IPS-15b (cell line): ENCODE measurements at regions not wholly inside any gene's neighbourhood (a gene's known extent, or its start where the extent isn't known, plus 50 kb on each side); places are given as distances from the start of the nearest gene placed in this dataset.

Source experiments
- H3K27me3 ChIP-seq: one replicate; pipeline ENCODE4 v1.6.1; 2013; ENCODE audit warnings: low read length; ENCODE audit not compliant: control insufficient read depth, insufficient read depth
- H3K36me3 ChIP-seq: one replicate; pipeline ENCODE4 v1.6.1; 2013; ENCODE audit warnings: low read length; ENCODE audit not compliant: control insufficient read depth, insufficient read depth
- H3K4me1 ChIP-seq: one replicate; pipeline ENCODE4 v1.6.1; 2013; ENCODE audit warnings: mild to moderate bottlenecking, low read length; ENCODE audit not compliant: control insufficient read depth, insufficient read depth
- H3K4me3 ChIP-seq: one replicate; pipeline ENCODE4 v1.5.1; 2013; ENCODE audit warnings: low read depth, low read length
- H3K9ac ChIP-seq: one replicate; pipeline ENCODE4 v1.6.1; 2013; ENCODE audit warnings: low read depth, mild to moderate bottlenecking, low read length
- H3K9me3 ChIP-seq: one replicate; pipeline ENCODE4 v1.6.1; 2013; ENCODE audit warnings: mild to moderate bottlenecking, low read length; ENCODE audit not compliant: control insufficient read depth, insufficient read depth

DNA sequence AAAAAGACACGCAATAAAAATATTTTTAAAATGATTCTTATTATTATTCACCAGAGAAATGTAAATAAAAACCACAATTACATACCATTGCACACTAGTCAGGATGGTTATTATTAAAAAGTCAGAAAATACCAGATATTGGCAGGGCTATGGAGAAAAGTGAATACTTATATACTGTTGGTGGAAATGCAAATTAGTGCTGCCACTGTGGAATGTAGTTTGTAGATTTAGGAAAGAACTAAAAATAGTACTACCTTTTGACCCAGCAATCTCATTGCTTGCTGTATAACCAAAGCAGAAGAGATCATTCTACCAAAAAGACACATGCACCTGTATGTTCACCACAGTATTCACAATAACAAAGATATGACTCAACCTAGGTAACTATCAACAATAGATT, 1237.3 kb upstream of the FAM98A start:
- no peaks in the 10 kb centered on the region for H3K36me3 ChIP-seq
- no peak overlapping the region for H3K4me3 ChIP-seq
- no peak overlapping the region for H3K9ac ChIP-seq
- H3K9me3 ChIP-seq: no peaks in the 10 kb centered on the region
- no peaks in the 10 kb centered on the region for H3K4me1 ChIP-seq
- H3K27me3 ChIP-seq: no peaks in the 10 kb centered on the region

DNA sequence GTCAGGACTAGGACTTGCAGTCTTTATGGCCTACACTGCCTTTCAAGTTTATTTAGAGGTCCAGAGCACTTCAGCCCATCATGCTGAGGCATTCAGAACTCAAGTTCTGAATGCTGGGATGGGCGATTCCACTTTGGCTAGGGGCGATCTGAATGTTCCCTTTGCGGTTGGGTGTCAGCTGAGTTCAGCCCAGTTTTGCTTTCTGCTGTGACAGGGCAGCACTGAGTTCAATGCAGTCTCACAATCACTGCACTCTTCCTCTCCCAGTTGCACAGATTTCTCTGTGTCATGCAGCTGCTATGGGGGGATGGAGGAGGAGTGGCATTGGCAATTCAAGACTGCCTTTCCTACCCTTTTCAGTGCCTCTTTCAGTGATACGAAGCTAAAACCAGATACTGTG, 1232.0 kb upstream of the FAM98A start:
- no peak overlapping the region for H3K9ac ChIP-seq
- H3K36me3 ChIP-seq: no peaks in the 10 kb centered on the region
- H3K27me3 ChIP-seq: no peaks in the 10 kb centered on the region
- H3K4me1 ChIP-seq: peaks cover 4% of the 10 kb centered on the region
- no peaks in the 10 kb centered on the region for H3K9me3 ChIP-seq
- no peak overlapping the region for H3K4me3 ChIP-seq

DNA sequence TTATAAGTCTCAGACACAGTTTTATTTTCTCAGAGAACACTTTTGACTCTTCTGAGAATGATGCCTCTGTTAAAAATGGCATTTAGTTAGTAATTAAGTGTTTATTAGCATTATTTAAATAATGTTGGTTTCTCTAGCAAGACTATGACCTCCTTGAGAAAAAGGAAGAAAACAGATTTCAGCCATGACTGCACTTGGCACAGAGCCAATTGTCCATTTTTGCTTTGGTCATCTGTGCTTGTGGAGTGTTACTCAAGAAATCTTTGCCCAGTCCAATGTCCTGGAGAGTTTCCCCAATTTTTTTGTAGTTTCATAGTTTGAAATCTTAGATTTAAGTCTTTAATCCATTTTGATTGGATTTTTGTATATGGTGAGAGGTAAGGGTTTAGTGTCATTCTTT, 1229.4 kb upstream of the FAM98A start:
- peaks cover 4% of the 10 kb centered on the region for H3K4me1 ChIP-seq
- H3K9me3 ChIP-seq: no peaks in the 10 kb centered on the region
- no peaks in the 10 kb centered on the region for H3K27me3 ChIP-seq
- H3K36me3 ChIP-seq: no peaks in the 10 kb centered on the region
- H3K4me3 ChIP-seq: no peak overlapping the region
- H3K9ac ChIP-seq: no peak overlapping the region

DNA sequence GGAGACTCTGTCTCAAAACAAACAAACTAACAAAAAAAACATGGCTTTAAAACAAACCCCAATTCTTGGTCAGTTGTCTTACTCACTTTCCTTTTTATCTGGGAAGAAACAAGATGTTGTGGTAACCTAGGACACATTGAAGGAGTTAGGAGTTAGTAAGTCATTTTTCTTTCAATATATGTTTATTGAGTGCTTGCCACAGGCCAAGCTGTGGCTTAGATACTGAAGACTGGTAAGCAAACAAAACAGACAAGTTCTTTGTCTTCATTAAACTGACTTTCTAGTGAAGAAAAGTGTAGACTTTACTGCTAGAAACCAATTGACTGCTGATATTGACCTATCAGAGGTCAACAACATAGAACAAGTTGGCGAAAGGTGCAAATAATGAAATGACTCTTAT, 1228.3 kb upstream of the FAM98A start:
- no peaks in the 10 kb centered on the region for H3K36me3 ChIP-seq
- H3K4me1 ChIP-seq: peaks cover 4% of the 10 kb centered on the region
- no peaks in the 10 kb centered on the region for H3K9me3 ChIP-seq
- no peak overlapping the region for H3K4me3 ChIP-seq
- no peaks in the 10 kb centered on the region for H3K27me3 ChIP-seq
- H3K9ac ChIP-seq: no peak overlapping the region

DNA sequence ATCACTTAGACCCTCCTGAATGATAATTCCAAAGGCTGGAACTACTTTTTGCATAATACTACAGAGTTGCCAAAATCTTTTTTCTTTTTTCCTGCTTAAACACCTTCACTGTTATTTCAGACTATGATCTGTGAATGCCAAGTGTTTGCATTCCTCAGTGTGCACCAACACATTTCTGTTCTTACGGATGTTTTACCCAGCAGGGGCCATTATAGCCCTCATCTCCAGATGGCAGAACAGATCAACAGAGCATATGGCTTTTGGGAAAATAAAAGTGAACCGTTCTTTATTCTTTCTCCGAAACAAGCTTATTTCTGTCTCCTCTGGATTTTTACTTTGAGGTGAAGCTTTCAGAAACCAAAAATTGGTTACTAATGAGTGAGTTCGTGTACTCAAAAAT, 1226.6 kb upstream of the FAM98A start:
- Histone ChIP-seq H3K9me3 (no peaks in the 10 kb centered on the region), H3K4me1 (no peaks in the 10 kb centered on the region), H3K27me3 (no peaks in the 10 kb centered on the region), H3K9ac (no peak overlapping the region), H3K4me3 (no peak overlapping the region), H3K36me3 (no peaks in the 10 kb centered on the region)

DNA sequence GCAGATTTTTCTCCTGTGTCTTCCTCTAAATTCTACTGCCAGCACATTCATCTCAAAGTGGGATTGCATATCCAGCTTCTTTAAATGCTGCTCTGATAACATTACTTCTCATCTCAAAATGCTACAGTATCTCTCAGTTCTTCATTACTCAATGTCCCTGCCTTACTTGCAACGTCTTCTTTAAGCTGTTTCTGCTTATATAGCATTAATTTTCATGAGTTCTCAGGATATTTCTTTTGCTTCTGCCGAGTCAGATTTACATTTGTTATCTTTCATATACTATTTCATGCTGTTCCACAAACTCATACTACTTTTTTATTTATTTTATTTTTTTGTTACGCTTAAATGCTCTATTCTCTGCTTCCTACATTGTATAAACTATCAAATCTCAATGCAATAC, 1223.5 kb upstream of the FAM98A start:
- Histone ChIP-seq H3K36me3 (no peaks in the 10 kb centered on the region), H3K4me3 (no peak overlapping the region), H3K27me3 (no peaks in the 10 kb centered on the region), H3K9me3 (no peaks in the 10 kb centered on the region), H3K4me1 (no peaks in the 10 kb centered on the region), H3K9ac (no peak overlapping the region)

DNA sequence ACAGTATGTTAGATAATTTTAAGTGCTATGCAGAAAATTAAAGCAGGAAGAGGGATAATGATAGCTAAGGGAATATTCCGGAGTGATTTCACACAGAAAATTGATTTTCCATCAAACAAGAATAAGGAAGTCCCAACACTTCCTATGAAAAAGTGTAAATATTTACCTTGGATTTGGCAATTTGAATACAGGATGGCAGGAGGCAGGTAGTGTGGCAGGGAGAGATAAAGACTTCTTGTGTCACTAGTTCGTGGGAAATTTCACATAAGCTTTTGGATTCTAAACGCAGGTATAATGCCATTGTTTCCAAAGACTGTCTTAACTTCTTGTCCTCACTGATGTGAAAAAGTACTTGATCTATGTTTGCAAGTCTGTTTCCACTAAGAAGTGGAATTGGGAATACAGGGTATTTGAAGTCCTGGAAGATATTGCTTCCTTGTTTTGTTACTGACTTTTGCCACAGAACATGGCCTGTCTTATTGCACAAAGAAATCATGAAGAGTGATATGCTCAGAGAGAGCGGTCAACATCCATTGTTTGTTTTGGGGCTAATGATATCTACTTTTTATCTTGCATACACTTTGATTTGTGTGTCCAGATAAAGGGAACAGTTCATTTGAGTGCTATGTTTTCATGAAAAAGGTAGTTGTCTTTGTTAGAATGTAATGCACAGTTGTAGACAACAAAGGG, 1216.1 kb upstream of the FAM98A start:
- H3K9ac ChIP-seq: no peak overlapping the region
- no peak overlapping the region for H3K4me3 ChIP-seq
- H3K9me3 ChIP-seq: no peaks in the 10 kb centered on the region

DNA sequence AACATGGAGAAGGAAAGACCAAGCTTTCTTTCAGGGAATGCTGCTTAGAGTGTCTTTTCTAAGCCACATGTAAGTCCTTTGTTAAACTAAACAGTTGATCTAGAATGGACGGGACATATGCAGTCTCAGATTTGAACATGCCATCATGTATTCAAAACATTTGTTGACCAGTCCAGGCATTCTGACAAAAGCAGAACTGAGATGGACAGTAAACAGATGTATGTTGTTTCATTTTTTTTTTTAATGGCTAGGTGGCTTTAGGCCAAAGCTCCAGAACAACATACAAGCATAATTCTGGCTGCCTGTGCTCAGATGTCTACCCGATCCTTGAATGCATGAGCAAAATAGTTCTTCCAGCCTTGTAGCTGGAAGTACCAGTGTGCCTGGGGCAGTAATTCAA, 1211.4 kb upstream of the FAM98A start:
- H3K36me3 ChIP-seq: no peaks in the 10 kb centered on the region
- no peaks in the 10 kb centered on the region for H3K9me3 ChIP-seq
- H3K4me3 ChIP-seq: no peak overlapping the region
- no peak overlapping the region for H3K9ac ChIP-seq
- no peaks in the 10 kb centered on the region for H3K27me3 ChIP-seq
- no peaks in the 10 kb centered on the region for H3K4me1 ChIP-seq

More for the DNA sequence above, 1216.1 kb upstream of the FAM98A start:
- Histone ChIP-seq H3K4me1 (no peaks in the 10 kb centered on the region), H3K27me3 (no peaks in the 10 kb centered on the region), H3K36me3 (no peaks in the 10 kb centered on the region)

DNA sequence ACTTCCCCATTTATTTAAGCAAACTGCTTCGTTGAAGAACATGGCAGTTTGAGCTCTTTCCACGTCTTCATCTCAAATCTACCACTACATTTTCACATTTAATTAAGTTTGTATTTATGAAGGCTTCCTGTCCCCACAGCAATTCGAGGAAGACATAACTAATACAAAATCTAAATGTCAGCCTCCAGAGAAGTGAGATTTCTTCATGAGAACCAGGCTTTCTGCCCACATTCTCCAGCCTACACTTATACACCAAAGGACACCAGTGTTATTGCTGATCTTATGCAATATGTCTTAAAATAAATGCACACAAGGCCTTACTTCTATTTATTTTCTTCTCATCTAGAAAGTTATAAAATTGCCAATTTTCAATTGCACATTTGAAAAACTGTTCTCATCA, 1209.3 kb upstream of the FAM98A start:
- no peaks in the 10 kb centered on the region for H3K4me1 ChIP-seq

DNA sequence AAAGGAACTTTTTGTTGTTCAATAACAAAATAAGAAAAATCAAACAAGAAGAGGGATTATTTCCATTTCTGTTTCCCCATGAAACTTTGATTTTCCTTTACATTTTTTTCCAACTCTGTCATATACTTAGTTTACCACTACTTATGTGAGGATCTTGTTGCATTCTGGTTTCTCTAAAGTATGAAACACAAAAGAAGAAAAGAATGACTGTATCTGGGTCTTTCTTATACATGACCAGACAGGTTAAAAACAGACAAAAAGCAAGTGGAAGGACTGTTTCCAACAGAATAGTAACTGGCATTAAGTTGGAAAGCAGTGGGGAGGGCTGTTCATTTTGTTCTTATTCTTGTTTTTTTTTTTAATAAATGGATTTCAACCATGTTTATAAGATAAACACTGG, 1207.8 kb upstream of the FAM98A start:
- H3K9ac ChIP-seq: no peak overlapping the region
- H3K4me3 ChIP-seq: no peak overlapping the region
- H3K27me3 ChIP-seq: no peaks in the 10 kb centered on the region
- no peaks in the 10 kb centered on the region for H3K36me3 ChIP-seq
- no peaks in the 10 kb centered on the region for H3K9me3 ChIP-seq
- H3K4me1 ChIP-seq: no peaks in the 10 kb centered on the region

More for the DNA sequence above, 1209.3 kb upstream of the FAM98A start:
- Histone ChIP-seq H3K9ac (no peak overlapping the region), H3K27me3 (no peaks in the 10 kb centered on the region), H3K4me3 (no peak overlapping the region), H3K9me3 (no peaks in the 10 kb centered on the region), H3K36me3 (no peaks in the 10 kb centered on the region)

DNA sequence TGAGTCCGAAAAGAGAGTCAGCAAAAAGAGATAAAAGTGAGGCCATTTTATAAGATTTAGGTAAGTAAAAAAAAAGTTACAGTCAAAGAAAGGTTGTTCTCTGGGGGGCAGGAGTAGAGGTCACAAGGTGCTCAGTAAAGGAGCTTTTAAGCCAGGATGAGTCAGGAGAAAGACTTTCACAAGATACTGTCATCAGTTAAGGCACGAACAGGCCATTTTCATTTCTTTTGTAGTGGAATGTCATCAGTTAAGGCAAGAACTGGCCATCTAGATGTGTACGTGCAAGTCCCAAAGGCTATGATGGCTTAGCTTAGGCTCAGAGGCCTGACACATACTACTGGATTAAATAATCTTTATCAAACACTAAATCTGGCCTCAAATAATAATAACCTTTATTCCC, 1207.3 kb upstream of the FAM98A start:
- no peak overlapping the region for H3K9ac ChIP-seq
- H3K9me3 ChIP-seq: no peaks in the 10 kb centered on the region
- H3K27me3 ChIP-seq: no peaks in the 10 kb centered on the region
- H3K4me3 ChIP-seq: no peak overlapping the region
- H3K36me3 ChIP-seq: no peaks in the 10 kb centered on the region
- H3K4me1 ChIP-seq: no peaks in the 10 kb centered on the region

DNA sequence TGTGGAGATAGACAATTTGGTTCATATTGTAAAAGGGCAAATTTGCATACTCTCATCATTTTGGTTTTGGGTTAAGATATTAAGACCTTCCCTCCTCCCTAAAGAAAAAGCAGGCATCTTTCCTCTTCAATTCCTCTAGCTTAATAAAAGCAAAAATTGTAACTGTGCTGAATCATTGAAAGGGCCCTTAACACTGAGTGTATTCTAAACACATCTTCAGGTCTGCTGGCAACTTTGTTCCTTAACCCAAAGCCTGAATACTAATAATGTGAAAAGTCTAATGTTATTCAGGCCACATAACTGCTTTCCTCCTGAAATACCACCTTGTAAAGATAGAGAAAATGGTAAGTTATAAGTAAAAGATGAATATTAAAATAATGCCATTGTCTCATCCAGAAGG, 1200.5 kb upstream of the FAM98A start:
- Histone ChIP-seq H3K9ac (no peak overlapping the region), H3K9me3 (no peaks in the 10 kb centered on the region), H3K27me3 (no peaks in the 10 kb centered on the region), H3K4me1 (no peaks in the 10 kb centered on the region), H3K36me3 (no peaks in the 10 kb centered on the region), H3K4me3 (no peak overlapping the region)
